GM12878 (cell line): ENCODE measurements at regions not wholly inside any gene's neighbourhood (a gene's known extent, or its start where the extent isn't known, plus 50 kb on each side); places are given as distances from the start of the nearest gene placed in this dataset.

Experiments
- ATAC-seq: fragments of 200-7000 bp; cut with Tn5 transposase; 3 replicates; pipeline ENCODE4 v1.9.1; 2020; ENCODE audit warnings: mild to moderate bottlenecking, moderate library complexity
- BruUV-seq: library from RNA; stranded (reverse); fragments of 400-500 nt; replicated peaks from 2 replicates; lab custom pipeline; 2021; lab: Mats Ljungman, UMichigan
- CTCF ChIA-PET: fragments of 300-600 bp; sonication (Branson Sonifier 250); formaldehyde crosslinking; extraction: SDS; loops from one replicate; lab custom pipeline; 2021; ENCODE audit warnings: inconsistent platforms; lab: Yijun Ruan, JAX
- POLR2A ChIA-PET: fragments of 350-600 bp; formaldehyde crosslinking; extraction: SDS; loops from one replicate; lab custom pipeline; 2021; ENCODE audit warnings: inconsistent platforms; lab: Charles Lee
- RAD21 ChIA-PET: fragments of 300-600 bp; sonication (Branson Sonifier 250); formaldehyde crosslinking; loops from one replicate; lab custom pipeline; 2023; ENCODE audit warnings: antibody characterized with exemption; ENCODE audit not compliant: unreplicated experiment; lab: Charles Lee
- SMC1A ChIA-PET: fragments of 300-600 bp; sonication (Branson Sonifier 250); formaldehyde crosslinking; loops from one replicate; lab custom pipeline; 2023; ENCODE audit not compliant: unreplicated experiment, uncharacterized antibody; lab: Charles Lee
- DNase-seq: peaks from one replicate; pipeline ENCODE4 v3.0.0-alpha.2; 2011; ENCODE audit warnings: low read depth, low spot score
- FAIRE-seq: peaks from 3 replicates; lab custom pipeline; 2011; peaks lifted over from hg19 to GRCh38; lab: Jason Lieb, UNC
- H2AFZ ChIP-seq: 2 replicates; pipeline ENCODE4 v1.6.0; 2011; ENCODE audit warnings: low read depth, low read length, control low read depth; ENCODE audit not compliant: control insufficient read depth
- H3K27ac ChIP-seq: 2 replicates; pipeline ENCODE4 v1.5.1; 2011; ENCODE audit warnings: control low read depth; ENCODE audit not compliant: control insufficient read depth, insufficient read depth
- H3K27me3 ChIP-seq, 2 experiments: replicated peaks in 1 of 2; 2 replicates each; pipeline versions ENCODE4 v1.6.0 to v1.6.1; 2011; ENCODE audit warnings: low read length in 1 of 2; ENCODE audit not compliant: control insufficient read depth in 2 of 2, insufficient read depth in 2 of 2
- H3K36me3 ChIP-seq, 2 experiments: 2 replicates each; pipeline ENCODE4 v1.5.1; 2011; ENCODE audit warnings: low read length in 1 of 2; ENCODE audit not compliant: control insufficient read depth in 2 of 2, insufficient read depth in 2 of 2
- H3K4me1 ChIP-seq: 2 replicates; pipeline ENCODE4 v1.6.1; 2011; ENCODE audit warnings: mild to moderate bottlenecking, low read length, moderate library complexity, mixed read lengths; ENCODE audit not compliant: control insufficient read depth, insufficient read depth
- H3K4me2 ChIP-seq: 2 replicates; pipeline ENCODE4 v1.6.0; 2011; ENCODE audit warnings: control low read depth; ENCODE audit not compliant: control insufficient read depth, insufficient read depth
- H3K4me3 ChIP-seq: fragments of 200-600 bp; sonication (generic); 2 replicates; pipeline ENCODE4 v1.5.1; 2016
- H3K79me2 ChIP-seq: 2 replicates; pipeline ENCODE4 v1.6.0; 2011; ENCODE audit warnings: low read length; ENCODE audit not compliant: control insufficient read depth, insufficient read depth
- H3K9ac ChIP-seq: 2 replicates; pipeline ENCODE4 v1.8.0; 2011; ENCODE audit warnings: low read length, control low read depth, mixed read lengths; ENCODE audit not compliant: control insufficient read depth, insufficient read depth
- H3K9me3 ChIP-seq: replicated peaks from 3 replicates; pipeline ENCODE4 v1.5.1; 2011; ENCODE audit warnings: mild to moderate bottlenecking, low read length; ENCODE audit not compliant: control insufficient read depth, insufficient read depth
- H4K20me1 ChIP-seq: 2 replicates; pipeline ENCODE4 v1.6.0; 2011; ENCODE audit not compliant: control insufficient read depth, insufficient read depth
- ATF7 ChIP-seq: fragments of 450-650 bp; IDR thresholded peaks from 2 replicates; pipeline ENCODE4 v1.6.1; 2016; ENCODE audit warnings: low read depth, mild to moderate bottlenecking
- DPF2 ChIP-seq: fragments of 450-650 bp; IDR thresholded peaks from 2 replicates; pipeline ENCODE4 v1.6.1; 2017; ENCODE audit warnings: mild to moderate bottlenecking
- MTA2 ChIP-seq: fragments of 450-650 bp; IDR thresholded peaks from 2 replicates; pipeline ENCODE4 v1.6.1; 2016; ENCODE audit warnings: low read depth, mild to moderate bottlenecking, moderate library complexity
- MXI1 ChIP-seq: fragments of 150-350 bp; IDR thresholded peaks from 2 replicates; pipeline ENCODE4 v1.6.1; 2011; ENCODE audit warnings: low read depth, mild to moderate bottlenecking, inconsistent platforms, low read length, improper control_type of control experiment
- MYB ChIP-seq: fragments of 150-350 bp; IDR thresholded peaks from 2 replicates; pipeline ENCODE4 v1.6.1; 2014; ENCODE audit warnings: mild to moderate bottlenecking, low read depth, low read length, borderline replicate concordance
- RAD51 ChIP-seq: fragments of 450-650 bp; IDR thresholded peaks from 2 replicates; pipeline ENCODE4 v1.6.1; 2016; ENCODE audit warnings: moderate library complexity, mild to moderate bottlenecking, inconsistent platforms
- SREBF2 ChIP-seq: IDR thresholded peaks from 2 replicates; pipeline ENCODE4 v1.6.1; 2012; ENCODE audit warnings: mild to moderate bottlenecking, low read length
- WGBS: methylation state at CpG from one replicate; pipeline ENCODE4 v1.1.6; 2016; ENCODE audit warnings: low lambda C conversion rate; ENCODE audit not compliant: insufficient replicate concordance, insufficient coverage; ENCODE audit errors: missing lambda C conversion rate; 5-methylcytosine and 5-hydroxymethylcytosine counted together
- in situ Hi-C: fragments of 300-500 bp; cut with MboI; formaldehyde crosslinking; loops from 9 replicates; pipeline ENCODE4 v1.14.3; 2018; ENCODE audit warnings: mixed read lengths
- intact Hi-C: fragments of 100-400 bp; cut with micrococcal nuclease; formaldehyde crosslinking; loops from one replicate; pipeline ENCODE4 v1.14.2; 2022; ENCODE audit not compliant: unreplicated experiment
- TF ChIP-seq, protein P1 (sequence below): IDR thresholded peaks from 2 replicates; pipeline ENCODE4 v1.6.1; 2012; ENCODE audit warnings: low read depth, low read length, improper control_type of control experiment
- TF ChIP-seq, protein P2 (sequence below): fragments of 450-650 bp; IDR thresholded peaks from 2 replicates; pipeline ENCODE4 v1.6.1; 2017; ENCODE audit warnings: borderline replicate concordance

DNA sequence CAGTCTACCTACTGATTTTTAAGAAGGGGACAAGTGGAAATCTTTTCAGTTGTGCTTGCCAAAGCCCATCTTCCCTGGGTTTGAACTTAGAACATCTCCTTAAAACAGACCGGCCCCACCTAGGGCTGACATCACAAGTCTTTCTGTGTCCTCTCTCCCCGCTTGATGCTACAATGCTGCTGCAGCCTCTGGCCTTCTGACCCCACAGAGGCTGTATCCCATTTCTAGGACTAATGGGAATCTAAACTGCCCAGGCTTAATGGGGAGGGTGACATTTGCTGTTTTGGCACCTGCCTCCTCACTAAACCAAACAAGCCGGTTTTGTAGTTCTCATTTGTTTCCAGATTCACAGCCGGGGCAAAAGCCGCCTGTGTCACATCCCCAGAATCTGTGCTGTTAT lies 121.3 kb upstream of the CADM1 start:
- 70% methylated on average over 5 of the region's 5 CpGs for WGBS
- Histone ChIP-seq H3K9ac (no peak overlapping the region), H4K20me1 (no peaks in the 10 kb centered on the region), H3K4me3 (no peak overlapping the region), H3K9me3 (no peaks in the 10 kb centered on the region), H3K79me2 (no peaks in the 10 kb centered on the region), H3K4me1 (no peaks in the 10 kb centered on the region), H3K27ac (no peak overlapping the region), H3K4me2 (no peak overlapping the region), H3K36me3 (no peaks in the 10 kb centered on the region), H3K27me3 (peaks cover 0 to 2% of the 10 kb centered on the region in 2 experiments; a peak in 1 of 4 replicates), H2AFZ (no peak overlapping the region)
- DNase-seq (no peak), FAIRE-seq (no peak), ATAC-seq (no peak)
- SMC1A ChIA-PET, result no interaction called here
- POLR2A ChIA-PET, result interaction anchor here (0.5 kb wide), 1 partner anchor 239 kb away, joined by 4 read pairs; no protein-coding TSS in a partner anchor
- TF ChIP-seq, protein P1, sequence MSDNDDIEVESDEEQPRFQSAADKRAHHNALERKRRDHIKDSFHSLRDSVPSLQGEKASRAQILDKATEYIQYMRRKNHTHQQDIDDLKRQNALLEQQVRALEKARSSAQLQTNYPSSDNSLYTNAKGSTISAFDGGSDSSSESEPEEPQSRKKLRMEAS, result no peak
- TF ChIP-seq, protein P2, sequence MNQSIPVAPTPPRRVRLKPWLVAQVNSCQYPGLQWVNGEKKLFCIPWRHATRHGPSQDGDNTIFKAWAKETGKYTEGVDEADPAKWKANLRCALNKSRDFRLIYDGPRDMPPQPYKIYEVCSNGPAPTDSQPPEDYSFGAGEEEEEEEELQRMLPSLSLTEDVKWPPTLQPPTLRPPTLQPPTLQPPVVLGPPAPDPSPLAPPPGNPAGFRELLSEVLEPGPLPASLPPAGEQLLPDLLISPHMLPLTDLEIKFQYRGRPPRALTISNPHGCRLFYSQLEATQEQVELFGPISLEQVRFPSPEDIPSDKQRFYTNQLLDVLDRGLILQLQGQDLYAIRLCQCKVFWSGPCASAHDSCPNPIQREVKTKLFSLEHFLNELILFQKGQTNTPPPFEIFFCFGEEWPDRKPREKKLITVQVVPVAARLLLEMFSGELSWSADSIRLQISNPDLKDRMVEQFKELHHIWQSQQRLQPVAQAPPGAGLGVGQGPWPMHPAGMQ, result no peak
- TF ChIP-seq DPF2 (no peak), MXI1 (no peak), MTA2 (no peak), RAD51 (no peak), MYB (no peak), SREBF2 (no peak), ATF7 (no peak)
- intact Hi-C loops, result no loop called here
- in situ Hi-C loops, result no loop called here
- CTCF ChIA-PET, result no interaction called here
- RAD21 ChIA-PET, result no interaction called here
- no TSS peak for BruUV-seq
